SJCRH30 (cell line): ENCODE measurements at regions not wholly inside any gene's neighbourhood (a gene's known extent, or its start where the extent isn't known, plus 50 kb on each side); places are given as distances from the start of the nearest gene placed in this dataset.
"Not testable (repeated sequence)": the region's sequence is repeated elsewhere in the genome, so short reads cannot be mapped to it uniquely, and the experiment has no call there.

Experiments
- DNase-seq, 2 experiments: peaks; one replicate each; pipeline ENCODE4 v3.0.0-alpha.2; 2015 to 2020
- H3K27ac ChIP-seq: fragments of 250-450 bp; sonication (Bioruptor Pico); 2 replicates; pipeline ENCODE4 v1.5.1; 2020; ENCODE audit warnings: mild to moderate bottlenecking, moderate library complexity
- H3K27me3 ChIP-seq: fragments of 250-450 bp; sonication (Bioruptor Pico); 2 replicates; pipeline ENCODE4 v1.5.1; 2020; ENCODE audit warnings: mild to moderate bottlenecking, moderate library complexity
- H3K36me3 ChIP-seq: fragments of 250-450 bp; sonication (Bioruptor Pico); 2 replicates; pipeline ENCODE4 v1.5.1; 2020; ENCODE audit warnings: mild to moderate bottlenecking, moderate library complexity
- H3K4me1 ChIP-seq: fragments of 250-450 bp; sonication (Bioruptor Pico); 2 replicates; pipeline ENCODE4 v1.5.1; 2020; ENCODE audit warnings: mild to moderate bottlenecking, moderate library complexity
- H3K4me3 ChIP-seq: fragments of 250-450 bp; sonication (Bioruptor Pico); 2 replicates; pipeline ENCODE4 v1.5.1; 2020; ENCODE audit warnings: mild to moderate bottlenecking, moderate library complexity
- H3K9me3 ChIP-seq: fragments of 250-450 bp; sonication (Bioruptor Pico); replicated peaks from 2 replicates; pipeline ENCODE4 v1.5.1; 2020; ENCODE audit warnings: mild to moderate bottlenecking, moderate library complexity

GRCh38 chrX:114272096-114272686 lies 311.7 kb upstream of the HTR2C start:
- Histone ChIP-seq H3K4me3 (no peak overlapping the region), H3K27me3 (no peaks in the 10 kb centered on the region), H3K9me3 (no peaks in the 10 kb centered on the region), H3K36me3 (no peaks in the 10 kb centered on the region), H3K4me1 (no peaks in the 10 kb centered on the region), H3K27ac (no peak overlapping the region)
- no peak for DNase-seq

GRCh38 chrX:114270371-114270770 lies 313.5 kb upstream of the HTR2C start:
- not testable (repeated sequence) for H3K36me3 ChIP-seq, DNase-seq

GRCh38 chrX:114268643-114269042 lies 315.2 kb upstream of the HTR2C start:
- no peaks in the 10 kb centered on the region for H3K9me3 ChIP-seq
- H3K27me3 ChIP-seq: no peaks in the 10 kb centered on the region
- no peak overlapping the region for H3K27ac ChIP-seq
- no peak for DNase-seq
- H3K36me3 ChIP-seq: no peaks in the 10 kb centered on the region
- no peak overlapping the region for H3K4me3 ChIP-seq
- H3K4me1 ChIP-seq: no peaks in the 10 kb centered on the region

More at GRCh38 chrX:114270371-114270770, 313.5 kb upstream of the HTR2C start:
- H3K27me3 ChIP-seq, H3K9me3 ChIP-seq, H3K27ac ChIP-seq, H3K4me1 ChIP-seq, H3K4me3 ChIP-seq: not testable (repeated sequence)

- H3K36me3 ChIP-seq: no peaks in the 10 kb centered on the region
- no peak for DNase-seq
- H3K4me1 ChIP-seq: no peaks in the 10 kb centered on the region
- H3K27ac ChIP-seq: no peak overlapping the region
- no peaks in the 10 kb centered on the region for H3K9me3 ChIP-seq
- no peak overlapping the region for H3K4me3 ChIP-seq
- H3K27me3 ChIP-seq: no peaks in the 10 kb centered on the region
These were observed 316.7 kb upstream of the HTR2C start for GRCh38 chrX:114267142-114267541.

GRCh38 chrX:114252186-114252585 lies 331.7 kb upstream of the HTR2C start:
- no peaks in the 10 kb centered on the region for H3K27me3 ChIP-seq
- H3K9me3 ChIP-seq: no peaks in the 10 kb centered on the region
- H3K4me3 ChIP-seq: no peak overlapping the region
- no peak for DNase-seq
- no peaks in the 10 kb centered on the region for H3K4me1 ChIP-seq
- H3K27ac ChIP-seq: no peak overlapping the region
- H3K36me3 ChIP-seq: no peaks in the 10 kb centered on the region

GRCh38 chrX:114251575-114251974 lies 332.3 kb upstream of the HTR2C start:
- no peaks in the 10 kb centered on the region for H3K36me3 ChIP-seq
- no peaks in the 10 kb centered on the region for H3K27me3 ChIP-seq
- DNase-seq: no peak
- no peaks in the 10 kb centered on the region for H3K9me3 ChIP-seq
- H3K4me1 ChIP-seq: no peaks in the 10 kb centered on the region
- H3K4me3 ChIP-seq: no peak overlapping the region
- H3K27ac ChIP-seq: no peak overlapping the region

- no peaks in the 10 kb centered on the region for H3K27me3 ChIP-seq
- no peaks in the 10 kb centered on the region for H3K36me3 ChIP-seq
- no peak overlapping the region for H3K27ac ChIP-seq
- H3K9me3 ChIP-seq: no peaks in the 10 kb centered on the region
- H3K4me1 ChIP-seq: no peaks in the 10 kb centered on the region
- H3K4me3 ChIP-seq: no peak overlapping the region
- DNase-seq: no peak
These were observed 362.4 kb upstream of the HTR2C start for GRCh38 chrX:114221445-114221844.

- no peaks in the 10 kb centered on the region for H3K36me3 ChIP-seq
- no peak overlapping the region for H3K27ac ChIP-seq
- no peaks in the 10 kb centered on the region for H3K4me1 ChIP-seq
- no peak for DNase-seq
- H3K4me3 ChIP-seq: no peak overlapping the region
- no peaks in the 10 kb centered on the region for H3K27me3 ChIP-seq
- no peaks in the 10 kb centered on the region for H3K9me3 ChIP-seq
These were observed 373.0 kb upstream of the HTR2C start for GRCh38 chrX:114210879-114211278.

GRCh38 chrX:114201622-114202021 lies 382.3 kb upstream of the HTR2C start:
- H3K4me3 ChIP-seq: no peak overlapping the region
- H3K27me3 ChIP-seq: no peaks in the 10 kb centered on the region
- H3K27ac ChIP-seq: no peak overlapping the region
- DNase-seq: no peak
- no peaks in the 10 kb centered on the region for H3K4me1 ChIP-seq
- no peaks in the 10 kb centered on the region for H3K9me3 ChIP-seq
- H3K36me3 ChIP-seq: no peaks in the 10 kb centered on the region

- no peaks in the 10 kb centered on the region for H3K9me3 ChIP-seq
- DNase-seq: no peak
- H3K27me3 ChIP-seq: no peaks in the 10 kb centered on the region
- H3K36me3 ChIP-seq: no peaks in the 10 kb centered on the region
- H3K4me1 ChIP-seq: no peaks in the 10 kb centered on the region
- H3K27ac ChIP-seq: no peak overlapping the region
- no peak overlapping the region for H3K4me3 ChIP-seq
These were observed 402.7 kb upstream of the HTR2C start for GRCh38 chrX:114181195-114181594.

- Histone ChIP-seq H3K36me3 (no peaks in the 10 kb centered on the region), H3K4me3 (no peak overlapping the region), H3K4me1 (no peaks in the 10 kb centered on the region), H3K27ac (no peak overlapping the region), H3K9me3 (no peaks in the 10 kb centered on the region), H3K27me3 (no peaks in the 10 kb centered on the region)
- DNase-seq: no peak
These were observed 405.8 kb upstream of the HTR2C start for GRCh38 chrX:114178126-114178525.

GRCh38 chrX:114167276-114167675 lies 416.6 kb upstream of the HTR2C start:
- not testable (repeated sequence) for H3K4me3 ChIP-seq, H3K36me3 ChIP-seq, DNase-seq, H3K9me3 ChIP-seq, H3K27me3 ChIP-seq, H3K27ac ChIP-seq
- H3K4me1 ChIP-seq: peaks cover 11% of the 10 kb centered on the region

GRCh38 chrX:114166601-114167000 lies 417.3 kb upstream of the HTR2C start:
- Histone ChIP-seq H3K4me1 (peaks cover 18% of the 10 kb centered on the region), H3K27ac (no peak overlapping the region), H3K36me3 (no peaks in the 10 kb centered on the region), H3K4me3 (no peak overlapping the region), H3K27me3 (no peaks in the 10 kb centered on the region), H3K9me3 (no peaks in the 10 kb centered on the region)
- no peak for DNase-seq

GRCh38 chrX:114165537-114165936 lies 418.3 kb upstream of the HTR2C start:
- Histone ChIP-seq H3K4me3 (no peak overlapping the region), H3K4me1 (peaks cover 21% of the 10 kb centered on the region), H3K27me3 (no peaks in the 10 kb centered on the region), H3K36me3 (no peaks in the 10 kb centered on the region), H3K27ac (no peak overlapping the region), H3K9me3 (no peaks in the 10 kb centered on the region)
- DNase-seq: no peak

GRCh38 chrX:114162068-114162735 lies 421.7 kb upstream of the HTR2C start:
- H3K27me3 ChIP-seq: no peaks in the 10 kb centered on the region
- H3K4me1 ChIP-seq: peaks cover 21% of the 10 kb centered on the region
- H3K27ac ChIP-seq: peak overlapping the region; percentile 81
- no peaks in the 10 kb centered on the region for H3K36me3 ChIP-seq
- H3K9me3 ChIP-seq: no peaks in the 10 kb centered on the region
- H3K4me3 ChIP-seq: no peak overlapping the region; the same call in 1 of the 2 replicates
- DNase-seq: peak; percentile 46 to 65

- H3K27me3 ChIP-seq: no peaks in the 10 kb centered on the region
- H3K9me3 ChIP-seq: no peaks in the 10 kb centered on the region
- no peak for DNase-seq
- no peaks in the 10 kb centered on the region for H3K36me3 ChIP-seq
- H3K4me3 ChIP-seq: no peak overlapping the region
- 0 out of 2 replicates have a peak, but pooled peaks cover 3% of the 10 kb centered on the region for H3K4me1 ChIP-seq
- H3K27ac ChIP-seq: no peak overlapping the region
These were observed 431.1 kb upstream of the HTR2C start for GRCh38 chrX:114152801-114153200.
